ENCODE measurements at regions not wholly inside any gene's neighbourhood (a gene's known extent, or its start where the extent isn't known, plus 50 kb on each side); places are given as distances from the start of the nearest gene placed in this dataset.

DNA sequence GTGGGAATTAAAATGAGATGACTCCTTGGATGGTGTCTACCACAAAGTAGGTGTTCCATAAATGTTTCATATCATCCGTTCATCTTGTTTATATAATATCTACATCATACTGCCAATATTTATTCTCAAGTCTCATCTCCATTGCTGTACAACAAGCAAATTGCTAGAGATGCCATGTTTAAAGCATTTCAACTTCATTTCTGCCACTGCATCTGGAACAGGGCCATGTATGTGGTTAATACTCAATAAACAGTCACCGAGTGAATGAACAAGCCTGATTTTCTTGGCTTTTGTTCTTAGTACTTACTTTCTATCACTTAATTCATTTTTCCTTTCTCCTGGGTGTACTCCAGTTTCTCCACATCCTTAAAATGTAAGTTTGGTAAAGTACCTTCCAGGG lies 107.6 kb downstream of the KCNJ2 start:
- TF ChIP-seq CTCF (IDR thresholded peaks at IDR 0.05), result no peak
- no peak for TF ChIP-seq POLR2A (IDR thresholded peaks at IDR 0.05)
